Liver (tissue), 3 donors: ENCODE measurements at regions not wholly inside any gene's neighbourhood (a gene's known extent, or its start where the extent isn't known, plus 50 kb on each side); places are given as distances from the start of the nearest gene placed in this dataset.

Experiments used
- CTCF ChIP-seq: fragments of 150-350 bp; IDR thresholded peaks from 2 replicates; pipeline ENCODE4 v1.5.1; 2017; ENCODE audit warnings: improper control_type of control experiment, low read depth, low read length; ENCODE audit not compliant: missing input control
- EGR1 ChIP-seq, 2 donors: IDR thresholded peaks; 2 replicates each; pipeline ENCODE4 v1.6.1; 2016 to 2018; ENCODE audit warnings: antibody characterized with exemption in 2 of 2, low read depth in 2 of 2
- FOXA1 ChIP-seq: IDR thresholded peaks from 2 replicates; pipeline ENCODE4 v1.6.1; 2016; ENCODE audit warnings: antibody characterized with exemption
- JUND ChIP-seq, 2 donors: IDR thresholded peaks; 2 replicates each; pipeline ENCODE4 v1.6.1; 2016; ENCODE audit warnings: antibody characterized with exemption in 2 of 2
- SP1 ChIP-seq: IDR thresholded peaks from 2 replicates; pipeline ENCODE4 v1.6.1; 2018; ENCODE audit warnings: antibody characterized with exemption, mild to moderate bottlenecking
- TF ChIP-seq, protein P1 (sequence below): IDR thresholded peaks from 2 replicates; pipeline ENCODE4 v1.6.1; 2016; ENCODE audit warnings: antibody characterized with exemption
- TF ChIP-seq, protein P2 (sequence below): IDR thresholded peaks from 2 replicates; pipeline ENCODE4 v1.6.1; 2016; ENCODE audit warnings: antibody characterized with exemption
- TF ChIP-seq, protein P3 (sequence below): IDR thresholded peaks from 2 replicates; pipeline ENCODE4 v1.6.1; 2016; ENCODE audit warnings: antibody characterized with exemption, mild to moderate bottlenecking
- donor health status: healthy.
- donor health status: healthy.

GRCh38 chr7:125484755-125485154, 555.1 kb upstream of the POT1 start:
- TF ChIP-seq, protein P1, sequence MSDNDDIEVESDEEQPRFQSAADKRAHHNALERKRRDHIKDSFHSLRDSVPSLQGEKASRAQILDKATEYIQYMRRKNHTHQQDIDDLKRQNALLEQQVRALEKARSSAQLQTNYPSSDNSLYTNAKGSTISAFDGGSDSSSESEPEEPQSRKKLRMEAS, result no peak
- TF ChIP-seq, protein P2, sequence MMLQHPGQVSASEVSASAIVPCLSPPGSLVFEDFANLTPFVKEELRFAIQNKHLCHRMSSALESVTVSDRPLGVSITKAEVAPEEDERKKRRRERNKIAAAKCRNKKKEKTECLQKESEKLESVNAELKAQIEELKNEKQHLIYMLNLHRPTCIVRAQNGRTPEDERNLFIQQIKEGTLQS, result no peak
- TF ChIP-seq CTCF (no peak), JUND (IDR thresholded peaks at IDR 0.05) (no peak), SP1 (no peak), FOXA1 (no peak), EGR1 (IDR thresholded peaks at IDR 0.05; ENCODE audit: low read depth in 2 of 2) (no peak)
- TF ChIP-seq, protein P3, sequence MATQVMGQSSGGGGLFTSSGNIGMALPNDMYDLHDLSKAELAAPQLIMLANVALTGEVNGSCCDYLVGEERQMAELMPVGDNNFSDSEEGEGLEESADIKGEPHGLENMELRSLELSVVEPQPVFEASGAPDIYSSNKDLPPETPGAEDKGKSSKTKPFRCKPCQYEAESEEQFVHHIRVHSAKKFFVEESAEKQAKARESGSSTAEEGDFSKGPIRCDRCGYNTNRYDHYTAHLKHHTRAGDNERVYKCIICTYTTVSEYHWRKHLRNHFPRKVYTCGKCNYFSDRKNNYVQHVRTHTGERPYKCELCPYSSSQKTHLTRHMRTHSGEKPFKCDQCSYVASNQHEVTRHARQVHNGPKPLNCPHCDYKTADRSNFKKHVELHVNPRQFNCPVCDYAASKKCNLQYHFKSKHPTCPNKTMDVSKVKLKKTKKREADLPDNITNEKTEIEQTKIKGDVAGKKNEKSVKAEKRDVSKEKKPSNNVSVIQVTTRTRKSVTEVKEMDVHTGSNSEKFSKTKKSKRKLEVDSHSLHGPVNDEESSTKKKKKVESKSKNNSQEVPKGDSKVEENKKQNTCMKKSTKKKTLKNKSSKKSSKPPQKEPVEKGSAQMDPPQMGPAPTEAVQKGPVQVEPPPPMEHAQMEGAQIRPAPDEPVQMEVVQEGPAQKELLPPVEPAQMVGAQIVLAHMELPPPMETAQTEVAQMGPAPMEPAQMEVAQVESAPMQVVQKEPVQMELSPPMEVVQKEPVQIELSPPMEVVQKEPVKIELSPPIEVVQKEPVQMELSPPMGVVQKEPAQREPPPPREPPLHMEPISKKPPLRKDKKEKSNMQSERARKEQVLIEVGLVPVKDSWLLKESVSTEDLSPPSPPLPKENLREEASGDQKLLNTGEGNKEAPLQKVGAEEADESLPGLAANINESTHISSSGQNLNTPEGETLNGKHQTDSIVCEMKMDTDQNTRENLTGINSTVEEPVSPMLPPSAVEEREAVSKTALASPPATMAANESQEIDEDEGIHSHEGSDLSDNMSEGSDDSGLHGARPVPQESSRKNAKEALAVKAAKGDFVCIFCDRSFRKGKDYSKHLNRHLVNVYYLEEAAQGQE, result no peak
